HG03097 (cell line): ENCODE measurements at regions not wholly inside any gene's neighbourhood (a gene's known extent, or its start where the extent isn't known, plus 50 kb on each side); places are given as distances from the start of the nearest gene placed in this dataset.
A peak's percentile ranks its signal among the peaks of the same experiment; 100 is the strongest.

Experiments
- ATAC-seq: cut with Tn5 transposase; IDR thresholded peaks from one replicate; pipeline ENCODE4 v1.9.1; 2021; ENCODE audit not compliant: unreplicated experiment, low FRiP score

DNA sequence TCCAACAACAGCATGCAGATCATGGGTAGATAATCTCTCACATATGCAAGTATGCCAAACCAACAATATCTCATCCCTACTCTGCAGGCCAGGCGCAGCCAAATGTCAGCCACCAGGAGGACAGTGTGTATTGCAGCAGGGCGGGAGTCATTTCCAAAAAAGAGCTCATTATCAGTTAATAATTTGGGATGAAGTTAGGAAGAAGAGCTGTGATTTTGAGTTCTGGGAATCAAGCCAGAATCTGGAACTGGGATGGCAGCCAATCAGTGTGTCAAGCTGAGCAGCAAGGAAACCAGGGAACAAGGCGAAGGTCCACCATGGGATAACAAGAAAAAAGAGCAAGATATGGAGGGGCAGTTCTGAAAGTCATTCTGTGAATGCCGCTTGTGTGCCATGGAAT, 88.2 kb upstream of the CAMK2D start:
- ATAC-seq: no peak

DNA sequence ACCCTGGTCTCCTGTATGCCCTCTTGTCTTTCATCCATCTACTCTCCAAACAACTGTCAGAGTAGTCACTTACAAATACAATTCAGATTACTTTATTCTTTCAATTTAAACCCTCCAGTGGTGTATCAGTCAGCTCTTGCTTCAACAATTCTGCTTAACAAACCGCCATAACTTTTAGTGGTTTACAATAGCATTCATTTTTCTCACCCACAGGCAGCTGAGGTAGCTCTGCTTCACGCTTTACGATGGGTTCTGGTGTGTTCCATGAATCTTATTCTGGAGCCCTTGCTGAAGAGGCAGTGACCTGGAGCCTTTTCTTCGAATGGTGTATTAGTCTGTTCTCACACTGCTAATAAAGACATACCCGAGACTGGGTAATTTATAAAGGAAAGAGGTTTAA, 86.2 kb upstream of the CAMK2D start:
- no peak for ATAC-seq

DNA sequence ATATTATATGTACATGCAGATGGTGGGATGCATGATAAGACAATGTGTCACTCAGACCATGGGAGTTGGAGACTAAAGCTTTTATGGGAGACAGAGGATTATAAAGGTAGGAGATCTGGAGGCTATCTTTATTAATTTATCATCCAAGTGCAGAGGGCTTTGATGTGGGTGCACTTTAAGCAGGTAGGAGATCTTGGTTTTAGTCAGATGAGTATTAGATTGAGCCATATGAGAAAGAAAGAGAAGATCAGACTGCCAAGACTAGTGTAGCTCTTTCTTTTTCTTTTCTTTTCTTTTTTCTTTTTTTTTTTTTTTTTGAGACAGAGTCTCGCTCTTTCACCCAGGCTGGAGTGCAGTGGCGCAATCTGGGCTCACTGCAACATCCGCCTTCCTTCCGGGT, 84.9 kb upstream of the CAMK2D start:
- no peak for ATAC-seq

DNA sequence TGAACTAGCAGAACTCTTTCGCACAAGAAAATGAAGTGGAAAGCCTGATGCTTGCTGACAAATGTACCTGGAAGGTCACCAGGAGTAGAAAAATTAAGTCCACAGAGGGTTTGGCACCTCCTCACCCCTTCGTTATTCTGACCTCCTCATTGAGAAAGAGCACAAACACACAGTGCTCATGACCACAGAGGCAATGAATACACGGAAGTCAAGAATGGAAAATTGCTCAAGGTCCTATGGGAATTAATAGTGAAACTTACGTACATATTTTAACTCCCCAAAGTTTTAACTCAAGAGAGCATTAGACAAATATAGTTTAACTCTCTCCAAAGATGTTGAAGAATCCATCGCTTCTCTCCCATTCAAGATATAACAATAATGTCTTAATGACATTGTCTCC, 83.6 kb upstream of the CAMK2D start:
- ATAC-seq: no peak

DNA sequence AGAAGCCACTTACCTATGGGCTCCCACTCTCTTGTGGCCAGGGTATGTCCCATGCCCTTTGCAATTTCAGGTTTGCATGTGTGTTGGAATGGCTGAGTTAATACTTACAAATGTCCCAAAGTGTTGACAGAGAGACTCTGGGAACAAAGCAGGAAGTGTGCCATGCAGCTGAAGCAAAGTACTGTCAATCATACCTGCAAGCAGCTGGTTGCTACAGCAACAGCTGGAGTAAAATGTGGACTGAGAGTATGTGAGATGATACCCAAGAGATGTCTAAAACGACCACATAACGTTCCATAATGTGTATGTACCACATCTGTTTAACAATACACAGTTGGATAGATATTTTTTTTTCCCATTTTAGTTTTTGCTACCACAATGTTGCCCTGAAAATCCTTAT, 82.8 kb upstream of the CAMK2D start:
- no peak for ATAC-seq

DNA sequence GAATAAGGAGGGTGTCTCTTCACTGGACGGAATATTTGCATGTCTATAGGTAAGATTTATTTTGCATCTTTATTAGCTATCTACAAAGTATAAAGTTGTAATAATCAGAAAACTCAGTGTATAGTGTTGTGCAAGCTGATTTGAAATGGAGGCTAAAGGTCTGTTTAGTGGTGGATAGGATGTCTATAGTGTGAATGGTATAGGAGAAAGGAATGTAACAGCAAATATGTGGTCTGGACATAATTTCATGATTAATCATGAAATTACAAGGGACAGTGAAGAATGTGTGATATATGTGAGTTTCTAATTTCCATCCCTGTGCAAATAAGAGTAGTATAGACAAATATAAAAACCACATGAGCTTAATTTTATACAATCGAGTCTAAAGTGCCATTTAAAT, 79.3 kb upstream of the CAMK2D start:
- no peak for ATAC-seq

DNA sequence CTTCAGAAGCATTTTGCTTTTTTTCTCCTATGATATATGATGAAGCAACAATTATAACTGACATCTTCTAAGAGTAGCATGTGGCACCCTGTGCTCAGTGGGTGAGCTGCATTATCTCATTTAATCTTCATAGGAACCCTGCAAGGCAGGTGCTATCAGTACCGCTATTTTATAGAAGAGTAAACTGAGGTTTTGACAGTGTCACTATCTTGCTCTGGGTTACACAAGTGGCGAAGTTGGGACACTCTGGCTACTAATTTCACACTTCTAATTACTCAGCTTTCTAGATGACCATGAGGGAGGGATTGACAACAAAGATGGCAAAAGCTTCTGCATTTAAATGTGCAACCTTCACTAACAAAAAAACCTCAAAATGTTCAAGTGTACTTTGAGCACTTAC, 76.9 kb upstream of the CAMK2D start:
- ATAC-seq: no peak

DNA sequence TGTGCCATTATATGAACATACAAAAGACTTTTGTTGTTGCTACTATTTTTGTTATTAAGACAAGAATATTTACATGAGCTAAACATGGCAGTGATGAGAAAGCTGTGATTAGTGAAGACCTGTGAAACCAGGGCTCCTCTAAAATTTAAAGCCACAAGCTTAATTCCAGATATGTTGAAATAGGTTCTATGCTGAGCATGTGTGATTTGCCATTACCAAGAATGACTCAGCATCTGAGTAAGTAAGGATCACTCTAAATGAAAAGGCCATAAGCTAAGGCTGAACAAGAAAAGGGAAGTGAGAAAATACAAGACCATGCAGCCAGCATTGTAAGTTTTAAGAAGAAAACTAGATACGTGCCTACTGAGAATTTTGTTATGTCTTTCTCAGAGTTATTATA, 75.9 kb upstream of the CAMK2D start:
- peak; percentile 100 for ATAC-seq

DNA sequence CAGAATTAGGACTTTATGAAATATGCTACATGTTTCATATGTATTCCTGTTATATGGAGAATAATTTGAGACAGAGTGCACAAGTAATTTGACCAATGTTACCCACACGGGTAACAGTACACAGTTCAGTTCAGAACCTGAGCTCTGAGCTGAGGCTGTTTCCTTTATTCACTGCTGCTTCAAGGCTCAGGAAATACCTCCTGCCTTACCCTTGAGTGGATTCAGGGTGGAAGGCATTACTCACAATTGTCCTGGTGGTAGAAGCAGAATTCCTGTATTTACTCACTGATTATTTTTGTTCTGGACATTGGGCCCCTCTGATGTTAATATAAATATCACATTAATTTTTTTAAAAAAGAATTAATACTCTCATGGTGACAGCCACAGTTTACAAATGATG, 73.5 kb upstream of the CAMK2D start:
- ATAC-seq: no peak

DNA sequence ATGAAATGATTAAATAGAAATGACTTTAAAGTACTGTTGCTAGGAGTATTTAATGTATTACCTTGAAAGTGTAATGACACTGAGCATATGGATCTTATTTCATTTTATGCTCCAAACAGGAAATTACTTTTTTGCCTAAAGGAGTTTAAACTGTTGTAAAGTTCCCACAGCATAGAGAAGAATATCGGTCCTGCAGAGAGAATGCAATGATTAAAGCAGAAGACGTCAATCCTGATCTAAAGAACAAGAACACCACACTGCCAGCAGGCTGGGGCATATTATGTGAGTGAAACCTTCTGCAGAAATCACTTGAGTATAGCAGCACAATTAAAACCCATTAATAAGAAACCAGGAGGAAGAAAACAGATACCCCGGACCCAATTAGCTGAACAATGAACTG, 72.8 kb upstream of the CAMK2D start:
- ATAC-seq: no peak

DNA sequence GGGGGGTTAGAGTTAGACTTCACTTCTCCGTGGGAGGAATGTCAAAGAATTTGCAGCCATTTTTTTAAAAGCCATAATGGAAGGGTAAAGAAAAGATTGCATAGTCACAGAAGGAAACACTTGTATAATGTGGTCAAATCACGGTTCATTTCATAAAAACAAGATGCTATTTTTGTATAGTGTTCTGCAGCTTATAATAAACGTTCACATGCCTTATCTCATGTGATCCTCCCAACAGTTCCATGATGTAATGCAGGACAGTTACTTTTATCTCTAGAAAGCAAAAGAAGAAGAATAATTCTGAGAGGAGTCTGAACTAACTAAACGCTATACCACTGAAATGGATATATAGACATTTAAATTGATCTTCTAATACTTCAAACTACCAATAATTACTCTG, 71.3 kb upstream of the CAMK2D start:
- no peak for ATAC-seq

DNA sequence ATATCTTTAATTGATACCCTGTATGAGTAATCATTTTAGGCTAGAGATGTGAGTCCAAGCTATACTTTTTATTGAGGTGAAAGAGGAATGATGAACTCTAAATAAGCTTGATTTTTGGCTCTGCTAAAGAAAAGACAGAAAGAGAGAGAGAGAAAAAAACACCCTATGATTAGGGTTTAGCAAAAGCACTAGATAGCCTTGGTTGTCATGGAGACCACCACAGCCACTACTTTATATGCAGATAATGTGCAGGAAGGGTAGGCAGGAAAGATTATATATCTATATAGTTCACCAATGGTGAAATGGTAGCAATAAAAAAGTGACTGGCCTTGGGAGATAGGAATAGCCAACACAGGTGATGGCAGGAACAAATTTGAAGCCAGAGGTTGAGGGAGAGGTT, 69.9 kb upstream of the CAMK2D start:
- no peak for ATAC-seq

DNA sequence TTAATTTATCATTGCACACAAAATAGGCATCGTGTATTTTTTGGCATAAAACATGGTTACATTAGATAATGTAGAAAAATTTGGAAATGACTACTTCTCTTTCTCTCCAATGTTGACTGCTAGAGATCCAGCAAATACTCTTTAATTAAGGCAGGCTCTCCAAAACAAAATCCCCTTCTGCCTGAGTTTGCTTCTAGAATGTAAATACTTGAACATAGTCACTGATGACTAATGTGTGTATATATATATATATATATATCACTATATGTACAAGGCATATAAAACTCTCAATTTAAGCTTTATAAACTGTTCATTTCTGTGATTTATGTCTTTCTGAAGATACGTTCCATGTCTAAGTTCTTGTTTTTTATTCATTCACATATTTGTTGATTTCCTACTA, 67.2 kb upstream of the CAMK2D start:
- ATAC-seq: no peak

DNA sequence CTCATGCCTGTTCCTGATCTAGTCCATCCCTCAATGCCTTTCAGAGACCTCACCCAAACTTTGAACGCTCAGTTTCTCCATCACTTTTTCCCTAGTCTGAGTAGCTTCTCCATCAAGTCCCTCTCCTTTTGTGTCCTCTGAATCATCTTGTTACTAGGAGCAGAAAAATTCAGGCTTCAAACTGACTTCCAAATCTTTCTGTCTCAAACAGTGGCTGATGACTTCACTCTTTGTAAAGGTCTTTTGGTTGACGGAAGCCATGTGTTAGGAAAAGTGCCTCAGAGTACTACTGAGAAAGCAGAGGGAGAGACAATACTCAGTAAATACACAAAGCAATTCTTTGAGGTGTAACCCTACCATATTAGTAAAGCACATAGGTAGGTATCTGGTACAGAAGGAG, 65.7 kb upstream of the CAMK2D start:
- ATAC-seq: no peak

DNA sequence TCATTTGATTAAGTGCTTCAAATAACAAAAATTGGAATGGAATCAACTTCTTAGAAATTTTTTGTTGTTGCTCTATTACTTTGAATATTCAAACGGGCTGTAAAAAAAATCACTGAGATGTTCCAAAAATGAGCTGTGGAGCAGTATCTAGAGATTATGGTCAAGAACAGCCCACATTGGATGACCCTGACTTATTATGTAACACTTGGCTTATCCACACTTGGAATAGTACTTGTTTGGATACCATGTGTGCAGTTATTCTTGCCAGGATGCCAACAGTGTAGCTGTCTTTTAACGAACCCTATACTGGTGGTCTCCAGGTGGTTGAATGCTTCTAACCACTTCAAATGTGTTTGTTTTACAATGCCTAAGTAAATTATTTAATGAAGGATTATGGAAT, 64.9 kb upstream of the CAMK2D start:
- ATAC-seq: no peak

DNA sequence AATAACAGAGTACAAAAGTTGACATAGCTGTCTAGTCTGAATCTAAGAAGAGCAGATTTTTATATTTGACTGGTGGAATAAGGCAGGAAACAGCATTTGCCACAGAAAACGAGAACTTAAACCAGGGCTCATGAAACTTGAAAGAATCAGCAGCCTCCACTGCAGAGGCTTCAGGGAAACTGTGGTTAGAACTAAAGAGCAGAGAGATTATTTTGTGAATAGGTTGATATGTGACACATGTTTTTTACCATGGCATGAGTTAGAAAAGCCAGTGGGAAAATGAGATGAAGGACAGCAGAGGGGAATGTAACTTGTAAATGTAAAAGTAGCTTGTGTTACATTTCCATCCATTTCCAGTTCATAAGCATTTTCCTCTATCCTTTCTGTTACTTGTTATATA, 63.7 kb upstream of the CAMK2D start:
- ATAC-seq: peak; percentile 56

DNA sequence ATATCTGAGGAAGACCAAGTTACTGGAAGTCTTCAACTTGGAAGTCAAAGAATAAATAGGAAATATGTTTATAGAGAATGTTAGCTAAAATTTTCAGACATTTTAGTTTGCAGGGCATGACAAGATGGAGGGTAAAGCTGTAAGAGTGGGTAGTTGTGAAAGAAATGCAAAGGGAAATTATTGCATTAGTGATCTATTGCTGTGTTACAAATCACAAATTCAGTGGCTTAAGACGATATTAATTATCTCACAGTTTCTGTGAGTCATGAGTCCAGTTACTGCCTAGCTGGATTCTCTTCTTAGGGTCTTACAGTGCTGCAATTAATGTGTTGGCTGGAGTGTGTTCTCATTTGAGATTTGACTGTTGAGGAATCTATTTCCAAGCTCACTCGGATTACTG, 62.9 kb upstream of the CAMK2D start:
- no peak for ATAC-seq

DNA sequence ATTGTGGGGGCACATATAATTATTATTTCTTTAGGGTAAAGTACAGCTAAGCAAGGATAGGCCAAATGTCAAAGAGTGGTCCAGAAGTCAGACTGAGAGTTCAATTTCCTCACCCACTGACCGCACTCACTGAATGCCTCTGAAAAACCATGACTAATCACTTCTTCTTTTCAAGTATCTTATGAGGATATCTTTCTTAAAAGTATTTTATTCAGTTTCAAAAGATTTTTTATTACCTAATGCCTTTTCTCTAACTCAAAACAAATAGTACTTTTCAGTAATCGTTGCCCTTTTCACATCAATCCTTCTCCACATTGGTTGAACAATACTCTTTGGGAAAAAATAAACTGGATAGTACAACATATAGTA, 61.7 kb upstream of the CAMK2D start:
- peak; percentile 52 for ATAC-seq

DNA sequence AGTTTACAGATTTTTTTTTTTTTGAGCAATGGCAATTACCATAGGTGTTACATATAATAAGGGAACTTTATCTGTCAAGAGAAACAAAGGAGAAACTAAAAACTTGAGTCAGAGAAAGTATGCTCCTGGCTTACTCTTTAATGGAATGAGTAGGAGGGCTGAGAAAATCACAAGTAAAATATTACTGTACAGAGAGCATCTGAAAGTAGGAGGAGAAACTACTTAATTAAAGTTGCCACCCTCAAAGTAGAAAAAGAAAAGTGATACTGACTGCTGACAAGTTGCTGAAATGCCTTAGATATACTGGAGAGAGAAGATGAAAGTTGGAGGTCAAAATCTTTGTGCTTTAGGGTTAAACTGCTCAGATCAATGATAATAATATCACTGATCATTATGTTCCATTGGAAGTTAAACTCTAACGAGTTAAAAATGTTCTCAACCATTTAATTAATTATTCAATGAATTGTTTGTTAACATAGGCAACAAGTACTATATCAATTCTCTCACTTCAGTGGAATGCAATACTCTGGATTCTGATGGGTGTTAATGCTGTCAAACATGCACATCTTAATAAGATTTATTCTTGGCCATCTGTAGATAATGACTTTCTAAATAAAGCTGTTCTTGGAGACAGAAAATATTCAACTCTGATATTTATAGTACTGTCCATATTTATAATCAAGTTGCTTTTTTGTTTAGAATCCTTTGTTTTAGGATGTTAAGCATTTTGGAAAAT, 61.2 kb upstream of the CAMK2D start:
- peak; percentile 67 for ATAC-seq

DNA sequence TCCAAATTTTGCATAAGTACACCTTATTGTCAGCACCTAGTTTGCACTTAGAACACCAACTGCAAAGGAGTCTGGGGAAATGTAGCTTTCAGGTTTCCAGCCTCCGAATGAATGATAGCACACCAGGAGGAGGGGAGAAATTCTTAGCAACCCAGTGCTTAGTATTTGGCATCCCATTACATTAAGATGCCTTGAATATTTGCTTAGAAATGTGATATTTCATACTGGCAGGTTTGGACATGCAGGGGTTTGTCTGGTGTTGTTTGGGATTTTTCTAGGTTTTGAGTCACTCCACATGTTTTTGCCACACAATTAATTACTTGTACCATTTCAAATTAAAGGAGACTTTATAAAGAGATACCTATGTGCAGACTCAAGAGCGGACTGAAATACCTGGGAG, 60.3 kb upstream of the CAMK2D start:
- no peak for ATAC-seq

DNA sequence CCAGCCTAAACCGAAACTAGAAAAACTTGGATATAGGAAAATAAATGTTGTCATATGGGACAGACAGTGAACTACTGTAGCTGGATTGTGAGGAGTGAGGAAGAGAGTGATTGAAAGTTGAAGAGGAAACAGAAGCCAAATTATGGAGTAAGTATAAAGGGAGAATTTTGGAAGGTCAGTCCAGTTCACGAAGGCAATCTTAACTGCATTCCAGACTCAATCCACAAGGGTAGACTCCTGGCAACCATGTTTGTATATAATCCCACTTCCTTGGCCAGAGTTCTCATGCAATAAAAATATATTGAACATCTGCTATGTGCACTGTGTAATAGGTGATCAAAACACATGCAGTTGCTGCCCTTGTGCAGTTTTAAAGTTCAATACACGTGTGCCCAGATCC, 58.6 kb upstream of the CAMK2D start:
- no peak for ATAC-seq

DNA sequence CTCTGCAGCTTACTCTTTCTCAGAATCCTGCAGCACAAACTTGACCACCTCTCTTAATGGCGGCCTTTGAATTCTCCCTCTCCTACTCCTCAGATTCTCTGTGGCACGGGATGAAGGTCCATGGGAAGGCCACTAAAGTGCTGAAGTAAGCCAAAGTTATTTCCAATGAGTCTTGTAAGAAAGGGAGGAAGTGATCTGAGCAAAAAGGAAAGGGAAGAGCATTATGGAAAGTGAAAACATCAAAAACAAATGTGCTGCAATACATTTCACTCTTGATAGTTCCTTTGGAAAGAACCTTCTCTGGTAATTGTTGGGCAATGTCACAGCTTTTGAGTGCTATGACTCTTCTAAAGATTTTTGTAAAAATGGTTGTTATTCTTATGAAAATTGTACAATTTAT, 54.3 kb upstream of the CAMK2D start:
- ATAC-seq: no peak

DNA sequence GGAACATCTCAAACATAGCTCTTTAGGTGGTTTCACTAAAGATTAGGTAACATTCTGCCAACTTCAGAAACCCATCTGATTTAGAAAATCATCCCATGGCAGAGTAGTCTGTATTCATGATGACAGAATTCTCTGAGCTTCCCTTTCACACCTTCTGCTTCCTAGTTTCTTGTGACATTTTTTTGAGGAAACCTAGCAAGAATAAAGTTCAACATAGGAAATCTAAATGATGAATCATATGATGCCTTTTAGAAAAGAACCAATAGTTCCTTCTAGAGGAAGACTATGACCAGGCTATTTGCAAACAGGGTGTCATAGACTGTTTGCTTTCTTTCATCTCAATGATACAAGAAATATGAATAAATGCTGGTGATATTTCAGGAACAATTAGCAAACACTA, 49.8 kb upstream of the CAMK2D start:
- ATAC-seq: no peak
